ENCODE measurements at regions not wholly inside any gene's neighbourhood (a gene's known extent, or its start where the extent isn't known, plus 50 kb on each side); places are given as distances from the start of the nearest gene placed in this dataset.
"Not testable (repeated sequence)": the region's sequence is repeated elsewhere in the genome, so short reads cannot be mapped to it uniquely, and the experiment has no call there.

- no peak overlapping the region for H3K4me3 ChIP-seq
- H3K36me3 ChIP-seq: no peaks in the 10 kb centered on the region
- intact Hi-C loops (cut with DNase I): no loop called here
- H3K9me3 ChIP-seq: no peaks in the 10 kb centered on the region
- peaks cover 0 to 9% (median 6%) of the 10 kb centered on the region in 3 donors for H3K4me1 ChIP-seq
- TF ChIP-seq POLR2A (IDR thresholded peaks at IDR 0.05): no peak
- no peak for DNase-seq
- no peak overlapping the region for H3K27ac ChIP-seq
- 5 to 14% methylated on average over 3 of the region's 3 CpGs for WGBS, 2 donors
- H3K27me3 ChIP-seq: no peaks in the 10 kb centered on the region
These were observed 431.0 kb upstream of the MEF2C start for GRCh38 chr5:89313804-89314588.

DNA sequence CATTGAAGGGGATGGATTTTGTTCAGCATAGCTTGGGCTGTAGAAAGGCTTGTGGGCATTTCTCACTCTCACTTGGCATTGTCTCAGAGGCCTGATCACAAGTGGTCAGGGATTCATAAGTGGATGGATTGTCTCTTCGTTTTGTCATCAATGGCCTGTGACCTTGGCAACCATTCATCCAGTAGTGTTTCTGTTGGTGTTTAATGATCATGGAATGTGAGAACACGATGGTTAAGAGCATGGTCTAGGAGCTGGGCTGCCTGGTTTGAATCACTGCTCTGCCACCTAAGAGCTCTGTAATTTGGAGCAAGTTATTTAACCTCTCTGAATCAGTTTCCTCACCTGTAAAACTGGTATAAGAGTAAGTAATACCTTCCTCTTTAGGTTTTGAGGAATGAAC is 430.1 kb upstream of the MEF2C start:
- TF ChIP-seq, protein P1, sequence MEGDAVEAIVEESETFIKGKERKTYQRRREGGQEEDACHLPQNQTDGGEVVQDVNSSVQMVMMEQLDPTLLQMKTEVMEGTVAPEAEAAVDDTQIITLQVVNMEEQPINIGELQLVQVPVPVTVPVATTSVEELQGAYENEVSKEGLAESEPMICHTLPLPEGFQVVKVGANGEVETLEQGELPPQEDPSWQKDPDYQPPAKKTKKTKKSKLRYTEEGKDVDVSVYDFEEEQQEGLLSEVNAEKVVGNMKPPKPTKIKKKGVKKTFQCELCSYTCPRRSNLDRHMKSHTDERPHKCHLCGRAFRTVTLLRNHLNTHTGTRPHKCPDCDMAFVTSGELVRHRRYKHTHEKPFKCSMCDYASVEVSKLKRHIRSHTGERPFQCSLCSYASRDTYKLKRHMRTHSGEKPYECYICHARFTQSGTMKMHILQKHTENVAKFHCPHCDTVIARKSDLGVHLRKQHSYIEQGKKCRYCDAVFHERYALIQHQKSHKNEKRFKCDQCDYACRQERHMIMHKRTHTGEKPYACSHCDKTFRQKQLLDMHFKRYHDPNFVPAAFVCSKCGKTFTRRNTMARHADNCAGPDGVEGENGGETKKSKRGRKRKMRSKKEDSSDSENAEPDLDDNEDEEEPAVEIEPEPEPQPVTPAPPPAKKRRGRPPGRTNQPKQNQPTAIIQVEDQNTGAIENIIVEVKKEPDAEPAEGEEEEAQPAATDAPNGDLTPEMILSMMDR (IDR thresholded peaks at IDR 0.05): no peak
- no peak for TF ChIP-seq POLR2A (IDR thresholded peaks at IDR 0.05)
- intact Hi-C loops (cut with DNase I): no loop called here
- no peak overlapping the region for H3K27ac ChIP-seq
- no peaks in the 10 kb centered on the region for H3K9me3 ChIP-seq
- no peaks in the 10 kb centered on the region for H3K36me3 ChIP-seq
- no peak for DNase-seq
- no peaks in the 10 kb centered on the region for H3K27me3 ChIP-seq
- H3K4me1 ChIP-seq: peaks cover 0 to 9% (median 6%) of the 10 kb centered on the region in 3 donors
- no peak overlapping the region for H3K4me3 ChIP-seq
- WGBS, 2 donors: 12 to 46% methylated on average over 2 of the region's 2 CpGs

DNA sequence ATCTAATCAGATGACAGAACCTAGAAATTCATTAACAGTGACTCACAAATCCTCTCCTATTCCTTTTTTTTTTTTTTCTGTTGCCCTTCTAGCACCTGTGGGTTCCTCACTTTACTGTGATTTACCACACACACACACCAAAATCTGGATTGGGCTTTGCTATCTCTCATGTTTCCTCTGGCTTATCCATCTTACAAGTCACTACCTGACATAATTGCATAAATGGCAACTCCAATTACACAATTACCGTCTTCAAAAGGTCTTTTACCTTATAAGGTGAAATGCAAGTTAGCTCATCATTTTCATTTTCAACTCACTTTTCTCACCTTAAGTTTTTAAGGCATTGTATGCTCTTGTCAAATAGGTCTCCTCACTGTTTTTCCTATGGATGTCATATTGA is 426.3 kb upstream of the MEF2C start:
- Histone ChIP-seq H3K27me3 (no peaks in the 10 kb centered on the region), H3K27ac (no peak overlapping the region), H3K4me1 (peaks cover 0 to 6% (median 6%) of the 10 kb centered on the region in 3 donors), H3K9me3 (no peaks in the 10 kb centered on the region), H3K36me3 (no peaks in the 10 kb centered on the region), H3K4me3 (no peak overlapping the region)
- DNase-seq: no peak
- 61 to 84% methylated on average over 1 of the region's 1 CpG for WGBS, 2 donors
- TF ChIP-seq, protein P1 (IDR thresholded peaks at IDR 0.05): no peak
- TF ChIP-seq POLR2A (IDR thresholded peaks at IDR 0.05): no peak
- intact Hi-C loops (cut with DNase I): no loop called here

GRCh38 chr5:89308606-89309040 is 425.6 kb upstream of the MEF2C start:
- DNase-seq: no peak
- TF ChIP-seq, protein P1 (IDR thresholded peaks at IDR 0.05): no peak
- no peak for TF ChIP-seq POLR2A (IDR thresholded peaks at IDR 0.05)
- intact Hi-C loops (cut with DNase I): no loop called here

DNA sequence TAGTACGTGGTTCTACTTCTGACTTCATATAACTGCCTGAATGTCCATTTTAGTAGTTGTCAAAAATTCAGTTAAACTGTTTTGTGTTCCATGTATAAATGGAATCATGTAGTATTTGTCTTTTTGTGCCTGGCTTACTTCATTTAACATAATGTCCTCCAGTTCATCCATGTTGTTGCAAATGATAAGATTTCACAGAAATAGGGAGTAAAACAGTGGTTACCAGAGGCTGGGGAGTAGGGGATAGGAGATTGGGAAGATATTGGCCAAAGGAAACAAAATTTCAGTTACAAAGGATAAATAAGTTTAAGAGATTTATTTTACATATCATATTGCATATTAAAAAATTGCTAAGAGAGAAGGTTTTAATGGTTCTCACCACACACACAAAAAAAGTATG is 425.0 kb upstream of the MEF2C start:
- Histone ChIP-seq H3K4me1 (no peaks in the 10 kb centered on the region), H3K27me3 (no peaks in the 10 kb centered on the region), H3K9me3 (no peaks in the 10 kb centered on the region), H3K4me3 (no peak overlapping the region), H3K27ac (no peak overlapping the region), H3K36me3 (no peaks in the 10 kb centered on the region)
- WGBS, 2 donors: 68 to 71% methylated on average over 1 of the region's 1 CpG
- no peak for TF ChIP-seq POLR2A (IDR thresholded peaks at IDR 0.05)
- TF ChIP-seq, protein P1 (IDR thresholded peaks at IDR 0.05): no peak
- no peak for DNase-seq
- intact Hi-C loops (cut with DNase I): no loop called here

More at GRCh38 chr5:89308606-89309040, 425.6 kb upstream of the MEF2C start:
- WGBS, 2 donors: 70 to 76% methylated on average over 4 of the region's 4 CpGs
- no peaks in the 10 kb centered on the region for H3K27me3 ChIP-seq
- no peaks in the 10 kb centered on the region for H3K9me3 ChIP-seq
- H3K4me1 ChIP-seq: peaks cover 0 to 1% (median under 1%) of the 10 kb centered on the region in 3 donors
- H3K36me3 ChIP-seq: no peaks in the 10 kb centered on the region
- no peak overlapping the region for H3K4me3 ChIP-seq
- no peak overlapping the region for H3K27ac ChIP-seq

- H3K36me3 ChIP-seq; DNase-seq; intact Hi-C loops (cut with DNase I); H3K27me3 ChIP-seq; H3K27ac ChIP-seq; H3K9me3 ChIP-seq; H3K4me1 ChIP-seq; H3K4me3 ChIP-seq: not testable (repeated sequence)
- 95 to 96% methylated on average over 2 of the region's 2 CpGs for WGBS, 2 donors
These were observed 424.2 kb upstream of the MEF2C start for GRCh38 chr5:89307141-89307540.
